HG03196 (cell line): ENCODE measurements at regions not wholly inside any gene's neighbourhood (a gene's known extent, or its start where the extent isn't known, plus 50 kb on each side); places are given as distances from the start of the nearest gene placed in this dataset.
"Not testable (repeated sequence)": the region's sequence is repeated elsewhere in the genome, so short reads cannot be mapped to it uniquely, and the experiment has no call there.

Experiments
- ATAC-seq: cut with Tn5 transposase; IDR thresholded peaks from one replicate; pipeline ENCODE4 v1.9.1; 2021; ENCODE audit not compliant: unreplicated experiment

DNA sequence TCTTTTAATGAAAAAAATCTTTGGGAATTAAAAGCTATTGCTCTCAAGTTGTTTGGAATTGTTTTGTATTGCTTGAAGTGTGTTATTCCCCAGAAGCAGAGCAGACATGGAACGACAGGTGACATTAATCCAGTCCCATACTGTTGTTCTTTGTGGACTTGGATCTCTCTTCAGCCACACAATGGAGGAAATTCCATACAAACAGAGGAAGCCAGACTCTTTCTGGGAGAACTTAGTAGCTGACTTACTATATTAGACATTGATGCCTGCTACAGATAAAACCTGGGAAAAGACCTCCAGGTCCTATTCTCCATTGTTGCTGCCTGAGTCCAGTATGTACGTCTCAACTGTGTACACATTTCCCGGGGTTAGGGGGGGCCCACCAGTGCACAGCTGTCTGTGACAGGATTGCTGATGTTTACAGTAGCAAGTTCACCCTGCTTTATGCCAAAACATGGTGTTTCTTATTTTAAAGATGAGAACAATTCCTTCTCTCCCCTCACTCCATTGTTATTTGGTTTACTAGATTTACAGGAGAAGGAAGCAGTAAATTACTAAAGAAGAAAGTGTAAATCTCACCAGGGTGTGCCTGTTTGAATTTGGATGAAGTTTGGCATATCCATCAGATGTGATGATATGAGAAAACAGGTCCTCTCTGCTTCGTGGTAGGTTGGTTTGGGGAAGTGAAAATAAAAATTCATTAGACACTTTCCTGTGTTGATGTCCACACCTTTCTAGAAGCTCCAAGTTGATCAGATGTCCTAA lies 142.4 kb upstream of the RBBP8 start:
- no peak for ATAC-seq

DNA sequence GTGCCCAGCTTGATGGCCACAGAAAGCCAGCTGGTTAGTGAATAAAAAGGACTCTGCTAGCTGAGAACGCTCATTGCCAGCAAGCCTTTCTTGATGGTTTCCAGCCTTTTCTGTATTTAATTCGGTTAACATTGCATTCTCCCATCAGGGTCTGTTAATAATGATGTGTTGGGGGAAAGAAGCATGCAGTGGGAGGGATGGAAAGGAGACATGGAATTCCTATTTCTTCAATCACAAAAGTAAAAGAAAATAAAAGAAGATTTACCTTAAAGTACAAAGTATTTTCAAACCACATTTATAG lies 141.9 kb upstream of the RBBP8 start:
- ATAC-seq = no peak

- no peak for ATAC-seq
Observed at GRCh38 chr18:22796113-22796512, 137.0 kb upstream of the RBBP8 start.

DNA sequence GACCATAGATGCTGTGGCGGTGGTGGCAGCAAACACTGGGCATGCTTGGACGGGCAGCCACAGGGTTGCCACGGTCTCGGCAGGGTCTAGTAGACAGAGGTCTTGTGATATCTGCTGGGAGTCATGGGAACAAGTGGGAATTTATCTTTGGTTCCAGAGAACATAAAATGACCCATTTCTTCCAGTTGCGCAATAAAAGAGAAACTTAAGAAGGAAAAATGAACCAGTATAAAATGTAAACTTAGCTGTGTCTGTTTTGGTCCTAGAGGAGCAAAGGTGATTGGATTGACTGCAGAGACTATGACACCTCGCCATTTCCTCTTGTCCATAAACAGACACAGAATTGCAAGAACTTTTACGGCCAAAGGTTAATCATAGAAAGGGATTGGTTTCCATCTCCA lies 132.6 kb upstream of the RBBP8 start:
- ATAC-seq = no peak

DNA sequence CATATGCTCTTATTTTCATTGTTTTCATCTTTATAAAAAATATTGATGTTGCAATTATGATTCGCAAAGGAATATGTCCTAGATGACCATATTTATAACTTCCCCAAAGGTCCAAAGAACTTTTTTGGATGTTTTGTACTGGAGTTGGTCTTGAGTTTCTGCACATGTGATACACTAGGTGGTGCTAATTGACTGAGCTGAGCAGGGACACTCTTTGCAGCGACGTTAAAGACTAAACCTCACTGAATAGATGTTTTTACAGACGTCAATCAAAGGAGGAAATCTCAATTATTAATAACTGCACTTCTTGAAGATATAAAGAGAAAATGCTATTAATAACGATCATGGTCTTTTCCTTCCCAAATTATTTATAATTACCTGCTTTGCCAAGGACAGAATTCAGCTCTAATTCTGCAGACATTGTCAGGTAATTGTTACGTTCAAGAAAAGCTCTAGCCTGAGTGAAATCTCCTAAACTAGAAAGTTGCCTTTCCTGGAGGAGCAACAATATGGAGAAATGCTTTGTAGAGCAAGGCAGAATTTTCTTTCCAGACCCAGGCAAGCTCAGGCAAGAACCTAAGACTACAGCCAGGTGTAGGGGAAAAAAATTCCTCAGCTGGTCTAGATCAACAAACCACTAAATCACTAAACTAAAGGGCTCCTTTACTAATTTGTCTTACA lies 119.3 kb upstream of the RBBP8 start:
- ATAC-seq = no peak

DNA sequence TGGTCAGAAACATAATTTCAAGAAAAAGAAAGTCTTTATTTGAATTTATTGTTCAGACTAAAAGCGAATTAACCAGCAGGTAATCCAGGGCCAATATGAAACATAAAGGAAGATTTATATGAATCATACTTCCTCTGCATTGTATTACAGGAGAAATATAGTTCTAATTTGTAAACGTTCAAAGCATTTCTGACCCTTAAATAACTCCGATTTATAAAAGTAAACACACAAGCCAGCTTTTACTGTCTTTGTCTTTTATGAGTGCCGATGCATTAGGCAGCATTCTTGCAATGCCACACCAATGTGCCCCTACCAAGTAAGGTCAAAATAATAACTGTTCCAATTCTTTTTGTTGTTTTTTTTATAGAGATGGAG lies 118.8 kb upstream of the RBBP8 start:
- no peak for ATAC-seq

DNA sequence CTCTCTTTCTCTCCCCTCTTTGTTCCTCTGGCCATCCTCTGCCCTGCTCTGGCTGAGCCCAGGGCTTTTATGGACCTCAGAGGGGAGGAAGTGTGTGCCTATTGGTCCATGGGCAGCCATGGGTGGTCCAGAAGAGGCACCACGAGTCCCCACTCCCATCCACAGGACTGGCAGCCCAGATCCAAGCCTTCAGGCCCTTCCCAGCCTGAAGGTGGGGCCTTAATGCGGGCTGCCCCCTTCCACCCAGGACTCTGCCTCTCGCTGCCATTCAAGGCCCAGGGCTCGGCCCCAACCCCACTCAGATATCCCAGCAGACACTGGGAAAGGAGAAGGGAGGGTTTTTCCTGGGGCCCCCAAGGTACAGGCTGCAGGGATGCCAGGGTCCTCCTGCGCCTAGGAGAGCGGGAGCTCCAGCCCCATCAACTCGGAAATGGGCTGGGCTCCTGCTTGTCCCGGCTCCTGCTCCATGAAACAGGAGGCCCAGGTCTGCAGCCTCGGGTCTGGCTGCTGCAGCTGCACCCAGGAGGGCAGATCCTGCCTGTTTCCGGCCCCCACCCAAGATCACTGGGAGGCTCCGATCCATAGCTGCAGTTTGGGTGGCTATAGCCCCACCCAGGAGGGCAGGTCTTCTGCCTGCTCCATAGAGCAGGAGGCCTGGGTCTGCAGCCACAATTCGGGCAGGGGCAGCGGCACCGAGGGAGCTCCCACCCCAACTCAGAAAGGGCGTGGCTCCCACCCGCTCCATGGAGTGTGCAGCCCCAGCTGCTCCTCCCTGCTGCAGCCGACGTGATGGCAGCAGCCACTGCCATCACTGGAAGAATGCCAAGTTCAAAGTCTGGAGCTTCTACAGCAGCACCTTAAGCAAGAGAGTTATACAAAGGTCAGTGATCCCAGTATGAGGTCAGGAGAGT lies 116.6 kb upstream of the RBBP8 start:
- no peak for ATAC-seq

DNA sequence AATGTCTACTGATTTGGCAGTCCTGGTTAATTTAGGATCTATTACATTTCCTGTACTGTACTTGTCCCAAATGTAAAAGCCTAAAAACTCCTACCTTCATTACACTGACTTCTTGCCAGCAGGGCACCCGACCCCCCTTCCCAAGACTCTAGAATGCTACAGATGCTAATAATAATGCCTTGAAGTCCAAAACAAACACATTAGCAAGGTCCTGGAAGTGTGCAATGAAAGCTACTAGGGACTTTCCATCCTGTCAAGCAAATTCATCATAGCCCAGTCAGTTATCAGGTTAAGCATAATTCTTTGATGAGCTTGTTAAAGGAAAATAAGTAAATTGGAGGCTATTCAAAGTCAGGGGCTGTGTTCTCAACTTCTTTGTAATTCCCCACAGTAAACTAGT lies 115.3 kb upstream of the RBBP8 start:
- ATAC-seq = no peak

DNA sequence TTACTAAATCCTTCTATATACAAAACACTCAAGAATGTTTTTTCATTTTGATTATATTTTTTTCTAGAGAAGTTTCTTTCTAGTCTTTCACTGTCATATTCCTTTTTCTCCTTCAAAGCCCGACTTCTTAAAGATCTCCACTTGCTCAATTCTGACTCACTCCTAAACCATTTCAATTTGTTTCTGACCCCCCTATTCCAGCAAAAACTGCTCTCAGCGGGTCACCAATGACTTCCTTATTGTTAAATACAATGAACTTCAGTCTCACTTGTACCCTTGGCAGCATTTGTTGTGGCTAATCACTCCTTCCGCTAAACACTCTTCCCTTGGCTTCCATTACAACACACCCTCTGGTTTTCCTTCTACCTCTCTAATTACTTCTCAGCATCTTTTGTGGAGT lies 111.1 kb upstream of the RBBP8 start:
- ATAC-seq = no peak

DNA sequence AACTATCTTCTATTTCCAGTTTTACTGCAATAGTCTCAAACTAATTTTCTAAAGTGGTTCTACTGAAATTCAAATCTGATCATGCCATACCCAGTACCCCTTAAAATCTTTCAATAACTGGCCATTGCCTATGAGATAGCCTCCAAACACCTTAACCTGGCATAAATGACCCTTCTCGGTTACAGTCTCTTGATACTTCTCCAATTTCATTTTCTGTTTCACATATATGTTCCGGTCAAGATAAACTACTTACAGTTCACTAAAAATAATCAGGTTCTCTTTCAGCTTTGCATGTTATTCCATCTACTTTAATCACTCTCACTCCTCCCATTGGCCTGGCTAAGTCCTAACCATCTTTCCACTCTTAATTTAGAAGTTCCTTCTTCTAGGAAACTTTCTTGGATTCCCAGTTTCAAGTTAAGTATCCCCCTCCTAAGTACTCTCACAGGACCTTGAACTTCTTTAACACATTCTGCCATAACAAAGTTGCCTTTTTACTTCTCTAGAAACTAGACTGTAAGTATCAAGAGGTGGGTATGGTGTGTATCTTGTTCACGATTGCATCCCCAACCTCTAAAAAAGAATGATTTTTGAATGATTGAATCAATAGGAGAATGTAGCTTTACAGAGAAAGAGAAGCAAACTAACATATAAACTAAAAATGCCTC lies 110.2 kb upstream of the RBBP8 start:
- peak; percentile 90 for ATAC-seq

DNA sequence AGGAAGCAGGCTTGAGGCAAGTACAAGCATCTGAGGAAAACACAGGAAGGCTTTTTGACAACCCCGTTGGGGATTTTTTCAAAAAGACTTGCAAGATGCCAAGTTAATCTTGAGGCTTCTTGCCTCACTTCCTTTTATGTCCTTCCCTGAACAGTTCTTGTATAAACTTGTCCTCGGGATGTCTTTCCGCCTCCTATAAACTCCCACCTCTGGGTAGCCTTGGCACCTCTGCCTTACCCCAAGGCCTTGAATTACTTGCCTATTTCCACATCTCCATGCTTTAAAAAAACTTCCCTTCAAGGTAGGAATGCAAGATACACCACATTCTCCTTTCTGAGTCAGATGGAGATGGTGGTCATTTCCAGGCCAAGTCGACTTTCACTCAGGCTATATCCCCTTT lies 106.4 kb upstream of the RBBP8 start:
- no peak for ATAC-seq

DNA sequence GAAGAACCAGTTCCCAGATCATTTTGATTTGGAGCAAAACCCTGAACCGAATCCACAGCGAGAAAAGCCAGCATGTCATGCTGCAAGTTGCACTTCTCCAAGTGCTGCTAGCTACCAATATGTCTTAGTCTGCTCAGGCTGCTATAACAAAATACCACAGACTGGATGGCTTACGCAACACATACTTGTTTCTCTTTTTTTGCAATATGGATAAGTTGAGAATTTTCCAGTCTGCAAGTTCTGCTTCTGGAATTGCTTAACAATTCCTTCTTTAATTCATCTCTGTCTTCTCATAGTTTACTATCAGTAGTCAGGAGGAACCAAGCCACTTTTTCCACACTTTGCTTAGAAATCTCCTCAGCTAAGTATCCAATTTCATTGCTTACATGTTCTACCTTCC lies 105.9 kb upstream of the RBBP8 start:
- no peak for ATAC-seq

DNA sequence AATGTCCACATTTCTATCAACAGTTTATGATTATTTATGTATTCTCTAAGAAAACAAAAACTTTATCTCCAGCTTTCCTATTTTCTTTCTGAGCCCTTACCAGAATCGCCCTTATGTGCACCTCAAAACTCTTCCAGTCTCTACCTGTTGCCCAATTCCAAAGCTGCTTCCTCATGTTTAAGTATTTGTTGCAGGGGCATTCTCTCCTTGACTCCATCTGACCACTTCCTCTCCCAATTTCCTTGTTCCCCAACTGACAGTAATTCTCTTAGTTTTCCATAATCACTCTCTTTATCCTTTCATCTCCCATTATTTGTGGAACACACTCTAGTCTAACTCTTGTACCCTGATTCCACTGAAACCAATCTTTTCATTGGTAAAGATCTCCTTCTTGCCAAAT lies 105.4 kb upstream of the RBBP8 start:
- no peak for ATAC-seq

GRCh38 chr18:22828171-22828570 lies 105.0 kb upstream of the RBBP8 start:
- no peak for ATAC-seq

DNA sequence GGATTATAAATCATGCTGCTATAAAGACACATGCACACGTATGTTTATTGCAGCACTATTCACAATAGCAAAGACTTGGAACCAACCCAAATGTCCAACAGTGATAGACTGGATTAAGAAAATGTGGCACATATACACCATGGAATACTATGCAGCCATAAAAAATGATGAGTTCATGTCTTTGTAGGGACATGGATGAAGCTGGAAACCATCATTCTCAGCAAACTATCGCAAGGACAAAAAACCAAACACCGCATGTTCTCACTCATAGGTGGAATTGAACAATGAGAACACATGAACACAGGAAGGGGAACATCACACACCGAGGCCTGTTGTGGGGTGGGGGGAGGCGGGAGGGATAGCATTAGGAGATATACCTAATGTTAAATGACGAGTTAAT lies 104.5 kb upstream of the RBBP8 start:
- ATAC-seq = not testable (repeated sequence)

GRCh38 chr18:22829781-22830180 lies 103.3 kb upstream of the RBBP8 start:
- ATAC-seq = no peak

DNA sequence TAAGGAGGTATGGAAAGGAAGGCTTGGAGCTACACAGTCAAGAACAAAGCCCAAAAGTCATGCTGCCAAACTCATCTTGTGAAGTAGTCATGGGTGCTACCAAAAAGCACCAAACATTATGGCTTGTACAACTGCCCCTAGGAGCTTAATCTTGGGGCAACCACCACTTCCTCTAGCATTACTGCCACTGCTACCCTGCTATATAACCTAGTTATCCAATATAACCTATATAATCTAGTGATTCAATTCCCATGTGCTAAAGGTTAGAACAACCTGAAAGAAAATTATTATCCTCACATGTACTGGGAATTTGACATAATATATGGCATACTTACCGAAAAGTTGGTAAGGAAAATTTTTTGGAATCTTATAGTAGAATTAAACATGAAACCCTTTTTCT lies 102.6 kb upstream of the RBBP8 start:
- ATAC-seq = no peak

GRCh38 chr18:22831441-22831904 lies 101.7 kb upstream of the RBBP8 start:
- no peak for ATAC-seq

- ATAC-seq = no peak
Observed at GRCh38 chr18:22836932-22837331, 96.2 kb upstream of the RBBP8 start.

DNA sequence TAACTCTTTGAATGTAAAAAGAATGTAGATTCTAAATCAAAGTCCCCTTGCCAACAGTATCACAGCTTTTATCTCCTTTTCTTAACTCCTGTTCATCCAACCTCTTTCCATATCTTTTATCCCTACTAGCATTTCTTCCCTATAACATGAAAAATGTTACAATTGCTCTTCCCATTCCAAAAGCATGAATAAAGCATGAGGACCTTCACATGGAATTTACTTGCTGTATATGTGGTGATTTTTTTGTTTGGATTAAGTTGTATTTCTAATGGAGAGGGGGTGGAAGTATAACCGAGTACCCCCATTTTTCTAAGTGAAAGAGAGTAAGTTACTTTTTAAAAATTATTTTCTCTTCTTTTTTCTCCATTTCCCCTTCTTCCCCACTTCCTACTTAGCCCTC lies 94.9 kb upstream of the RBBP8 start:
- no peak for ATAC-seq

- peak; percentile 69 for ATAC-seq
Observed at GRCh38 chr18:22838639-22839277, 94.4 kb upstream of the RBBP8 start.
